KMS-11 (cell line): ENCODE measurements at regions not wholly inside any gene's neighbourhood (a gene's known extent, or its start where the extent isn't known, plus 50 kb on each side); places are given as distances from the start of the nearest gene placed in this dataset.

Experiments
- H2AFZ ChIP-seq: fragments of 200-600 bp; sonication (generic); 2 replicates; pipeline ENCODE4 v1.6.1; 2016; ENCODE audit warnings: antibody characterized with exemption, mixed run types, low read depth
- H3K27ac ChIP-seq: fragments of 200-600 bp; sonication (generic); 2 replicates; pipeline ENCODE4 v1.6.1; 2016; ENCODE audit warnings: mild to moderate bottlenecking, mixed run types
- H3K27me3 ChIP-seq: fragments of 200-600 bp; sonication (generic); 2 replicates; pipeline ENCODE4 v1.6.1; 2017; ENCODE audit warnings: mild to moderate bottlenecking, low read depth, mixed run types, moderate library complexity; ENCODE audit not compliant: insufficient read depth
- H3K36me3 ChIP-seq: fragments of 200-600 bp; sonication (generic); 2 replicates; pipeline ENCODE4 v1.6.1; 2017; ENCODE audit warnings: mild to moderate bottlenecking, mixed run types; ENCODE audit not compliant: insufficient read depth
- H3K4me1 ChIP-seq: fragments of 200-600 bp; sonication (generic); 2 replicates; pipeline ENCODE4 v1.6.1; 2016; ENCODE audit warnings: mild to moderate bottlenecking, low read depth, mixed run types; ENCODE audit not compliant: poor library complexity, severe bottlenecking
- H3K4me2 ChIP-seq: fragments of 200-600 bp; sonication (generic); 2 replicates; pipeline ENCODE4 v1.7.0; 2016; ENCODE audit warnings: mild to moderate bottlenecking, mixed run types
- H3K4me3 ChIP-seq: fragments of 200-600 bp; sonication (generic); IDR thresholded peaks from 2 replicates; pipeline ENCODE4 v1.6.1; 2017; ENCODE audit warnings: low read depth, low read length, mixed read lengths; ENCODE audit not compliant: insufficient read depth
- H3K79me2 ChIP-seq: fragments of 200-600 bp; sonication (generic); 2 replicates; pipeline ENCODE4 v1.6.1; 2016; ENCODE audit warnings: low read depth, mixed run types; ENCODE audit not compliant: insufficient read depth
- H3K9ac ChIP-seq: fragments of 200-600 bp; sonication (generic); 2 replicates; pipeline ENCODE4 v1.6.1; 2016; ENCODE audit warnings: mild to moderate bottlenecking, mixed run types
- H4K20me1 ChIP-seq: fragments of 200-600 bp; sonication (generic); 2 replicates; pipeline ENCODE4 v1.6.1; 2016; ENCODE audit warnings: mild to moderate bottlenecking, mixed run types; ENCODE audit not compliant: insufficient read depth
- CTCF ChIP-seq: fragments of 200-600 bp; sonication (generic); conservative IDR thresholded peaks from 2 replicates; pipeline ENCODE4 v1.6.1; 2017; ENCODE audit warnings: low read depth, mild to moderate bottlenecking, antibody characterized with exemption, low read length, moderate library complexity, mixed read lengths

GRCh38 chr2:33791625-33792024, 192.5 kb upstream of the FAM98A start:
- H3K27ac ChIP-seq: no peak overlapping the region
- no peak overlapping the region for H3K9ac ChIP-seq
- no peaks in the 10 kb centered on the region for H3K36me3 ChIP-seq
- H2AFZ ChIP-seq: no peak overlapping the region
- no peaks in the 10 kb centered on the region for H3K4me1 ChIP-seq
- H3K4me2 ChIP-seq: no peak overlapping the region
- H3K4me3 ChIP-seq: no peak overlapping the region
- H4K20me1 ChIP-seq: no peaks in the 10 kb centered on the region
- H3K27me3 ChIP-seq: no peaks in the 10 kb centered on the region
- H3K79me2 ChIP-seq: no peaks in the 10 kb centered on the region
- no peak for TF ChIP-seq CTCF

DNA sequence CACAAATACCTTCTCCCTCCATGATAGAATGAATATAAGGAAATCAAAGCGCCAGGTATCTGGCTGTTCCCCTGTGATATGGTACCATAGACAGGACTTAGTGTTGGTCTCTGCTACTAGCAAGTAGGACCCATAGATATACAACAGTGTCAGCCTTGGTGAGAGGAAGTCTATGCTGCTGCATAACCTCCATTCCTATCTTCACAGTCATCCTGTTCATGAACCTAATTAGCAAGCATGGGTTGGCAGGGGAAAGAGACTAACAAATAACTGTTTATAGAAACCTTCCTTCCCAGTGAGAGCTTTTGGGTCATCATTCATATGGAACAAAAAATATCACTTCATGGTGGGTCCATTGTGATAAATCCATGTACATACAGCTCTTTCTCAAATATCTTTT, 188.9 kb upstream of the FAM98A start:
- Histone ChIP-seq H3K9ac (no peak overlapping the region), H3K4me3 (no peak overlapping the region), H3K27me3 (no peaks in the 10 kb centered on the region), H2AFZ (no peak overlapping the region), H4K20me1 (no peaks in the 10 kb centered on the region), H3K4me1 (peaks cover 4% of the 10 kb centered on the region), H3K79me2 (no peaks in the 10 kb centered on the region), H3K4me2 (no peak overlapping the region), H3K36me3 (no peaks in the 10 kb centered on the region), H3K27ac (no peak overlapping the region)
- no peak for TF ChIP-seq CTCF

DNA sequence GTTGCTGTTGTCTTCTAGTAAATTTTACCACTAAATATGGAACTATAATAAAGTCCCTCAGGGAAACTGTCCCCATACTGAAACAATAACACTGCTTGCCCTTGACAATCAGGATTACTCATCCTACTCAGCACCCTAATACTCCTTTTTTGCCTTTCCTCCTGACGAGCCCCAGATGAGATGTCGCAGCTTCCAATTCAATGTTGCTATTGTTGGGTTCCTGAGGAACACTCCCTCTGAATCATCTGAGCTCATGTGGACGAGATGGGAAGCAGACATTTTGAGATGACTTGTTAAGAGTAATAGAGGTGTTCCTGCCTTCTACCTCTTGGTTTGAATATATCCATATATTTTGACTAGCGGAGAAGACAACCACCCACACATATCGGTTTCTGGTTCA, 187.8 kb upstream of the FAM98A start:
- no peak overlapping the region for H3K4me3 ChIP-seq
- TF ChIP-seq CTCF: no peak
- no peak overlapping the region for H3K9ac ChIP-seq
- H3K79me2 ChIP-seq: no peaks in the 10 kb centered on the region
- no peaks in the 10 kb centered on the region for H4K20me1 ChIP-seq
- H3K4me1 ChIP-seq: peaks cover 4% of the 10 kb centered on the region
- H3K27me3 ChIP-seq: no peaks in the 10 kb centered on the region
- no peak overlapping the region for H3K27ac ChIP-seq
- no peak overlapping the region for H3K4me2 ChIP-seq
- H2AFZ ChIP-seq: no peak overlapping the region
- no peaks in the 10 kb centered on the region for H3K36me3 ChIP-seq

GRCh38 chr2:33785201-33786106, 186.4 kb upstream of the FAM98A start:
- Histone ChIP-seq H3K4me2 (no peak overlapping the region), H3K4me1 (peaks cover 4% of the 10 kb centered on the region), H3K36me3 (no peaks in the 10 kb centered on the region), H3K9ac (no peak overlapping the region), H3K27ac (no peak overlapping the region), H2AFZ (no peak overlapping the region), H3K4me3 (no peak overlapping the region), H3K27me3 (no peaks in the 10 kb centered on the region), H3K79me2 (no peaks in the 10 kb centered on the region), H4K20me1 (no peaks in the 10 kb centered on the region)
- TF ChIP-seq CTCF: no peak
